ENCODE measurements at regions not wholly inside any gene's neighbourhood (a gene's known extent, or its start where the extent isn't known, plus 50 kb on each side); places are given as distances from the start of the nearest gene placed in this dataset.

DNA sequence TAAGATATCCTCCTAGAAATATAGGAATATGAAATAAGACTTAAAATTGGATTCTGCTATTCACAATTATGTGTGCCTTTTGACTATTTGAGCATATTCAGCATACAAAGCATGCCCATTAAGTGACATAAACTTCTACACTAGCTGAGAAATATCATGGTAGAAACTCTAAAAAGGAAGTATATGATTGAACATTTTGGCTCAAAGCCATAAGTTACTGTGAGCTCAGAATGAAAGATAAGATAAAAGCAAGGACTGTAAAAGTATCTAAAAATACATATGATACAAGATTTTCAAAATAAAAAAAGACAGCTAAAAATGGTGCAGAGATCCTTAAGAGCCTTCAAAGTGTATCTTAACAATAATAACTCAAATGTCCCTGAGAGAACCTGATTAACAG, 340.5 kb upstream of the SLC39A10 start:
- no peak overlapping the region for H3K18ac ChIP-seq (ENCODE audit: extremely low read depth, low read length)
- H3K79me1 ChIP-seq (ENCODE audit: low read depth, low read length) = no peaks in the 10 kb centered on the region
- no peak overlapping the region for H4K91ac ChIP-seq (replicated peaks; ENCODE audit: insufficient read length, low read length)
- no peak overlapping the region for H3K4me2 ChIP-seq (ENCODE audit: insufficient read depth in 1 of 2, low read depth in 2 of 2, low read length in 2 of 2)
- H4K5ac ChIP-seq (ENCODE audit: insufficient read length, low read depth, low read length) = no peak overlapping the region
- H3K23ac ChIP-seq (ENCODE audit: insufficient read length) = no peak overlapping the region
- H2BK20ac ChIP-seq (ENCODE audit: low read length) = no peak overlapping the region
- no peak overlapping the region for H3K14ac ChIP-seq (ENCODE audit: insufficient read length)
- H3K9ac ChIP-seq (replicated peaks in 1 of 4; ENCODE audit: extremely low read depth in 1 of 4, low read depth in 3 of 4, low read length in 3 of 4) = no peak overlapping the region
- H2AFZ ChIP-seq (ENCODE audit: low read length) = no peak overlapping the region
- H4K8ac ChIP-seq (ENCODE audit: extremely low read depth, insufficient read depth, low read length) = no peak overlapping the region
- H2BK5ac ChIP-seq (ENCODE audit: low read depth, low read length) = no peak overlapping the region
- TF ChIP-seq SRF (IDR thresholded peaks at IDR 0.05; ENCODE audit: low read depth, low read length) (no peak), POLR2A (IDR thresholded peaks at IDR 0.05; ENCODE audit: control extremely low read depth in 1 of 2, low read depth in 2 of 2, low read length in 2 of 2) (no peak), TAF1 (IDR thresholded peaks at IDR 0.05; ENCODE audit: low read depth, low read length) (no peak), KDM4A (IDR thresholded peaks at IDR 0.05; ENCODE audit: low read depth, low read length, severe bottlenecking) (no peak), CTBP2 (IDR thresholded peaks at IDR 0.05; ENCODE audit: borderline replicate concordance, insufficient read depth, insufficient read length, low read length) (no peak), SIRT6 (IDR thresholded peaks at IDR 0.05; ENCODE audit: low read length) (no peak)
- TF ChIP-seq, protein P1, sequence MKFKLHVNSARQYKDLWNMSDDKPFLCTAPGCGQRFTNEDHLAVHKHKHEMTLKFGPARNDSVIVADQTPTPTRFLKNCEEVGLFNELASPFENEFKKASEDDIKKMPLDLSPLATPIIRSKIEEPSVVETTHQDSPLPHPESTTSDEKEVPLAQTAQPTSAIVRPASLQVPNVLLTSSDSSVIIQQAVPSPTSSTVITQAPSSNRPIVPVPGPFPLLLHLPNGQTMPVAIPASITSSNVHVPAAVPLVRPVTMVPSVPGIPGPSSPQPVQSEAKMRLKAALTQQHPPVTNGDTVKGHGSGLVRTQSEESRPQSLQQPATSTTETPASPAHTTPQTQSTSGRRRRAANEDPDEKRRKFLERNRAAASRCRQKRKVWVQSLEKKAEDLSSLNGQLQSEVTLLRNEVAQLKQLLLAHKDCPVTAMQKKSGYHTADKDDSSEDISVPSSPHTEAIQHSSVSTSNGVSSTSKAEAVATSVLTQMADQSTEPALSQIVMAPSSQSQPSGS (IDR thresholded peaks at IDR 0.05; ENCODE audit: low read length) = no peak
- TF ChIP-seq, protein P2, sequence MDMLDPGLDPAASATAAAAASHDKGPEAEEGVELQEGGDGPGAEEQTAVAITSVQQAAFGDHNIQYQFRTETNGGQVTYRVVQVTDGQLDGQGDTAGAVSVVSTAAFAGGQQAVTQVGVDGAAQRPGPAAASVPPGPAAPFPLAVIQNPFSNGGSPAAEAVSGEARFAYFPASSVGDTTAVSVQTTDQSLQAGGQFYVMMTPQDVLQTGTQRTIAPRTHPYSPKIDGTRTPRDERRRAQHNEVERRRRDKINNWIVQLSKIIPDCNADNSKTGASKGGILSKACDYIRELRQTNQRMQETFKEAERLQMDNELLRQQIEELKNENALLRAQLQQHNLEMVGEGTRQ (IDR thresholded peaks at IDR 0.05; ENCODE audit: low read length) = no peak
- FAIRE-seq = no peak
- H2BK120ac ChIP-seq (replicated peaks; ENCODE audit: low read depth, low read length) = no peak overlapping the region
- H2AK5ac ChIP-seq (ENCODE audit: low read depth, low read length) = no peak overlapping the region
- H3K23me2 ChIP-seq (ENCODE audit: low read depth, low read length) = no peaks in the 10 kb centered on the region; the same call in 1 of the 2 replicates
- no peak overlapping the region for H3K56ac ChIP-seq (replicated peaks; ENCODE audit: insufficient read length, low read depth, low read length)
- CTCF ChIA-PET (ENCODE audit: partially characterized antibody) = no interaction called here
- no peak overlapping the region for H2BK12ac ChIP-seq (ENCODE audit: low read depth, low read length)
- H3K79me2 ChIP-seq (ENCODE audit: control insufficient read depth in 1 of 2, insufficient read depth in 2 of 2, low read length in 2 of 2) = no peaks in the 10 kb centered on the region
- no peak overlapping the region for H3K4me3 ChIP-seq (ENCODE audit: extremely low read depth in 1 of 4, insufficient read depth in 2 of 4, low read depth in 3 of 4, low read length in 4 of 4)
- POLR2A ChIA-PET (ENCODE audit: partially characterized antibody) = no interaction called here
- H3K4ac ChIP-seq (replicated peaks; ENCODE audit: insufficient read length, low read depth, low read length) = no peak overlapping the region
- no peaks in the 10 kb centered on the region for H3K27me3 ChIP-seq (replicated peaks in 1 of 4; ENCODE audit: control insufficient read depth in 3 of 4, extremely low read depth in 1 of 4, insufficient read depth in 3 of 4, low read length in 3 of 4)
- H4K20me1 ChIP-seq (replicated peaks in 1 of 2; ENCODE audit: control insufficient read depth in 1 of 2, insufficient read depth in 2 of 2, low read length in 2 of 2) = no peaks in the 10 kb centered on the region
- no peaks in the 10 kb centered on the region for H3K9me3 ChIP-seq (ENCODE audit: insufficient read depth in 2 of 2, low read depth in 1 of 2, low read length in 1 of 2)
- no peak overlapping the region for H2BK15ac ChIP-seq (ENCODE audit: low read length)
- no peaks in the 10 kb centered on the region for H3K36me3 ChIP-seq (ENCODE audit: control insufficient read depth in 2 of 4, insufficient read depth in 4 of 4, low read length in 3 of 4)
- no peak overlapping the region for H3K27ac ChIP-seq (ENCODE audit: low read depth, low read length)
- no peak for DNase-seq (ENCODE audit: low read depth in 1 of 2, low spot score in 2 of 2)
- H3K4me1 ChIP-seq (replicated peaks in 1 of 4; ENCODE audit: control insufficient read depth in 3 of 4, insufficient read depth in 4 of 4, low read length in 3 of 4) = no peaks in the 10 kb centered on the region
